ENCODE measurements at regions not wholly inside any gene's neighbourhood (a gene's known extent, or its start where the extent isn't known, plus 50 kb on each side); places are given as distances from the start of the nearest gene placed in this dataset.

DNA sequence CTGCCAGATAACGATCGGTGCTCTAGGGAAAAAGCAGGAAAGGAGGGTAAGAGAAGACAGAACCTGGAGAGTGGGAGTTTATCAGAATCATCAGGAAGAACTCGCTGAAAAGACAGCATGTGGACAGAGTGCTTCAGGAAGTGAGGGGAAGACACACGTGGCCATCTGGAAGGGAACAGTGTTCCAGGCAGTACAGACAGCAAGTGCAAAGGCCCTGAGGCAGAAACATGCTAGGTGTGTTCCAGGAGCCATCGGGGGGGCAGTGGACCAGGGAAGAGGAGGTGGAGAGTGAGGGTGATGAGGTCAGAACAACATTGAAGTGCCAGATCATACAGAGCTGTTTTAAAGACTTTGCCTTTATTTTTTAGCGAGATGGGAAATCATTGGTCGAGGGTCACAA, 354.3 kb upstream of the CNR1 start:
- TF ChIP-seq, protein P1, sequence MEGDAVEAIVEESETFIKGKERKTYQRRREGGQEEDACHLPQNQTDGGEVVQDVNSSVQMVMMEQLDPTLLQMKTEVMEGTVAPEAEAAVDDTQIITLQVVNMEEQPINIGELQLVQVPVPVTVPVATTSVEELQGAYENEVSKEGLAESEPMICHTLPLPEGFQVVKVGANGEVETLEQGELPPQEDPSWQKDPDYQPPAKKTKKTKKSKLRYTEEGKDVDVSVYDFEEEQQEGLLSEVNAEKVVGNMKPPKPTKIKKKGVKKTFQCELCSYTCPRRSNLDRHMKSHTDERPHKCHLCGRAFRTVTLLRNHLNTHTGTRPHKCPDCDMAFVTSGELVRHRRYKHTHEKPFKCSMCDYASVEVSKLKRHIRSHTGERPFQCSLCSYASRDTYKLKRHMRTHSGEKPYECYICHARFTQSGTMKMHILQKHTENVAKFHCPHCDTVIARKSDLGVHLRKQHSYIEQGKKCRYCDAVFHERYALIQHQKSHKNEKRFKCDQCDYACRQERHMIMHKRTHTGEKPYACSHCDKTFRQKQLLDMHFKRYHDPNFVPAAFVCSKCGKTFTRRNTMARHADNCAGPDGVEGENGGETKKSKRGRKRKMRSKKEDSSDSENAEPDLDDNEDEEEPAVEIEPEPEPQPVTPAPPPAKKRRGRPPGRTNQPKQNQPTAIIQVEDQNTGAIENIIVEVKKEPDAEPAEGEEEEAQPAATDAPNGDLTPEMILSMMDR (IDR thresholded peaks at IDR 0.05): no peak
- TF ChIP-seq EZH2 (IDR thresholded peaks at IDR 0.05; ENCODE audit: borderline replicate concordance, insufficient read depth, low read depth, low read length, poor library complexity, severe bottlenecking): no peak

Measured in B cell (primary cell).